K562 (cell line): ENCODE measurements at regions not wholly inside any gene's neighbourhood (a gene's known extent, or its start where the extent isn't known, plus 50 kb on each side); places are given as distances from the start of the nearest gene placed in this dataset.

Experiments used
- ADNP ChIP-seq: fragments of 200-800 bp; sonication (Bioruptor generic); IDR thresholded peaks from 2 replicates; pipeline ENCODE4 v1.6.1; 2016; ENCODE audit warnings: missing genetic modification characterization, missing compliant biosample characterization
- ARHGAP35 ChIP-seq: fragments of 450-650 bp; IDR thresholded peaks from 2 replicates; pipeline ENCODE4 v1.6.1; 2018; ENCODE audit not compliant: partially characterized antibody
- ELF4 ChIP-seq: fragments of 450-650 bp; formaldehyde crosslinking; IDR thresholded peaks from 2 replicates; pipeline ENCODE4 v1.4.0; 2022; ENCODE audit warnings: missing genetic modification characterization
- HNRNPK ChIP-seq: fragments of 200-400 bp; formaldehyde crosslinking; IDR thresholded peaks from one replicate; pipeline ENCODE4 v1.6.1; 2018; ENCODE audit warnings: mild to moderate bottlenecking, low read depth, low read length; ENCODE audit not compliant: poor library complexity, severe bottlenecking
- MCM7 ChIP-seq, 2 experiments: fragments of 450-650 bp; IDR thresholded peaks; 2 replicates each; pipeline ENCODE4 v1.6.1; 2016 to 2018
- MECOM ChIP-seq: fragments of 250-450 bp; sonication (Bioruptor Pico); IDR thresholded peaks from 2 replicates; pipeline ENCODE4 v1.8.0; 2022; ENCODE audit warnings: inconsistent platforms
- MEIS2 ChIP-seq: fragments of 450-650 bp; IDR thresholded peaks from 2 replicates; pipeline ENCODE4 v1.6.1; 2014; ENCODE audit warnings: mild to moderate bottlenecking; ENCODE audit not compliant: partially characterized antibody
- NFE2L1 ChIP-seq: fragments of 450-650 bp; IDR thresholded peaks from 2 replicates; pipeline ENCODE4 v1.6.1; 2016; ENCODE audit warnings: missing genetic modification characterization, low read depth, mild to moderate bottlenecking, missing compliant biosample characterization, moderate library complexity, borderline replicate concordance
- PTTG1 ChIP-seq: fragments of 450-650 bp; IDR thresholded peaks from 2 replicates; pipeline ENCODE4 v1.6.1; 2016; ENCODE audit warnings: low read depth, mild to moderate bottlenecking, missing genetic modification characterization, missing compliant biosample characterization
- RBM34 ChIP-seq: fragments of 200-400 bp; formaldehyde crosslinking; IDR thresholded peaks from 2 replicates; pipeline ENCODE4 v1.6.1; 2018; ENCODE audit warnings: low read length, borderline replicate concordance; ENCODE audit not compliant: insufficient read depth
- RCOR1 ChIP-seq, 2 experiments: IDR thresholded peaks; 2 replicates each; pipeline ENCODE4 v1.6.1; 2012; ENCODE audit warnings: low read depth in 2 of 2, low read length in 2 of 2, borderline replicate concordance in 1 of 2, improper control_type of control experiment in 1 of 2
- SPI1 ChIP-seq: IDR thresholded peaks from 2 replicates; pipeline ENCODE4 v1.6.1; 2011; ENCODE audit warnings: low read depth, low read length, control low read depth, borderline replicate concordance
- SREBF1 ChIP-seq: fragments of 150-350 bp; IDR thresholded peaks from 2 replicates; pipeline ENCODE4 v1.6.1; 2014; ENCODE audit warnings: antibody characterized with exemption, low read depth, low read length, borderline replicate concordance
- SUPT5H ChIP-seq: fragments of 450-650 bp; IDR thresholded peaks from 2 replicates; pipeline ENCODE4 v1.6.1; 2016
- ZKSCAN8 ChIP-seq: fragments of 200-800 bp; sonication (Bioruptor generic); IDR thresholded peaks from 2 replicates; pipeline ENCODE4 v1.6.1; 2016; ENCODE audit warnings: missing genetic modification characterization, missing compliant biosample characterization
- ZNF436 ChIP-seq: fragments of 250-450, 450-650 bp; sonication (Bioruptor Pico); formaldehyde crosslinking; IDR thresholded peaks from 2 replicates; pipeline ENCODE4 v1.7.0; 2020; ENCODE audit warnings: mild to moderate bottlenecking
- TF ChIP-seq, protein P1 (sequence below), 3 experiments: fragments of 200-800 bp in 1 of 3; sonication (Bioruptor generic) in 1 of 3; sonication (generic) in 1 of 3; formaldehyde crosslinking in 1 of 3; IDR thresholded peaks; 2 replicates each; pipeline versions ENCODE4 v1.6.1 to v1.8.0; 2016 to 2022; ENCODE audit warnings: mild to moderate bottlenecking in 2 of 3, missing compliant biosample characterization in 2 of 3, missing genetic modification characterization in 2 of 3, missing genetic modification reagents in 1 of 3
- TF ChIP-seq, protein P2 (sequence below): fragments of 450-650 bp; IDR thresholded peaks from 2 replicates; pipeline ENCODE4 v1.6.1; 2017; ENCODE audit warnings: antibody characterized with exemption, mild to moderate bottlenecking
- TF ChIP-seq, protein P3 (sequence below): sonication (generic); formaldehyde crosslinking; IDR thresholded peaks from 2 replicates; pipeline ENCODE4 v1.8.0; 2023; ENCODE audit warnings: missing genetic modification reagents, mild to moderate bottlenecking, borderline replicate concordance

DNA sequence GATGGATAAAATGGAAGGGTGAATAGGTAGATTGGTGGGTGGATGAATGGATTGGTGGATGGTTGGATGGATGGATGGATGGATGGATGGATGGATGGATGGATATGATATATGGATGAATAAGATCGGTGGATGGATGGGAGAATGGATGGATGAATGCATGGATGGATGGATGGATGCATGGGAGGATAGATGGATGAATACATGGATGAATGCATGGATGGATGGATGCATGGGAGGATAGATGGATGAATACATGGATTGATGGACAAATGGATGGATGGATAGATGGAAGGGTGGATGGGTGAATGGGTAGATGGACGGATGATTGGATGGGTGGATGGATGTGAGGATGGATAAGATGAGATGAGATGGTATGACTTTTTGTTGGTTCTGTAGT lies 95.7 kb upstream of the DUSP22 start (continued):
- TF ChIP-seq, protein P1, sequence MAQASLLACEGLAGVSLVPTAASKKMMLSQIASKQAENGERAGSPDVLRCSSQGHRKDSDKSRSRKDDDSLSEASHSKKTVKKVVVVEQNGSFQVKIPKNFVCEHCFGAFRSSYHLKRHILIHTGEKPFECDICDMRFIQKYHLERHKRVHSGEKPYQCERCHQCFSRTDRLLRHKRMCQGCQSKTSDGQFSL (CRISPR knock-in tag; IDR thresholded peaks at IDR 0.05), result no peak
- TF ChIP-seq, protein P1 (tag; IDR thresholded peaks at IDR 0.05), result no peak
- TF ChIP-seq RBM34 (no peak), ADNP (tag) (no peak), ELF4 (CRISPR knock-in tag) (peak; percentile 62; the same call in 1 of the 2 replicates), ZNF436 (CRISPR knock-in tag) (no peak), SPI1 (no peak), HNRNPK (no peak), MCM7 (IDR thresholded peaks at IDR 0.05) (0 out of 4 replicates have a peak, but pooled peaks of 1 of the 2 experiments have one; percentile 21), NFE2L1 (tag) (no peak), PTTG1 (no peak), SUPT5H (no peak), RCOR1 (IDR thresholded peaks at IDR 0.05; ENCODE audit: borderline replicate concordance in 1 of 2, low read depth in 2 of 2, low read length in 2 of 2) (no peak), MEIS2 (no peak), MECOM (no peak), ARHGAP35 (no peak), ZKSCAN8 (CRISPR knock-in tag) (no peak), SREBF1 (no peak)
- TF ChIP-seq, protein P2, sequence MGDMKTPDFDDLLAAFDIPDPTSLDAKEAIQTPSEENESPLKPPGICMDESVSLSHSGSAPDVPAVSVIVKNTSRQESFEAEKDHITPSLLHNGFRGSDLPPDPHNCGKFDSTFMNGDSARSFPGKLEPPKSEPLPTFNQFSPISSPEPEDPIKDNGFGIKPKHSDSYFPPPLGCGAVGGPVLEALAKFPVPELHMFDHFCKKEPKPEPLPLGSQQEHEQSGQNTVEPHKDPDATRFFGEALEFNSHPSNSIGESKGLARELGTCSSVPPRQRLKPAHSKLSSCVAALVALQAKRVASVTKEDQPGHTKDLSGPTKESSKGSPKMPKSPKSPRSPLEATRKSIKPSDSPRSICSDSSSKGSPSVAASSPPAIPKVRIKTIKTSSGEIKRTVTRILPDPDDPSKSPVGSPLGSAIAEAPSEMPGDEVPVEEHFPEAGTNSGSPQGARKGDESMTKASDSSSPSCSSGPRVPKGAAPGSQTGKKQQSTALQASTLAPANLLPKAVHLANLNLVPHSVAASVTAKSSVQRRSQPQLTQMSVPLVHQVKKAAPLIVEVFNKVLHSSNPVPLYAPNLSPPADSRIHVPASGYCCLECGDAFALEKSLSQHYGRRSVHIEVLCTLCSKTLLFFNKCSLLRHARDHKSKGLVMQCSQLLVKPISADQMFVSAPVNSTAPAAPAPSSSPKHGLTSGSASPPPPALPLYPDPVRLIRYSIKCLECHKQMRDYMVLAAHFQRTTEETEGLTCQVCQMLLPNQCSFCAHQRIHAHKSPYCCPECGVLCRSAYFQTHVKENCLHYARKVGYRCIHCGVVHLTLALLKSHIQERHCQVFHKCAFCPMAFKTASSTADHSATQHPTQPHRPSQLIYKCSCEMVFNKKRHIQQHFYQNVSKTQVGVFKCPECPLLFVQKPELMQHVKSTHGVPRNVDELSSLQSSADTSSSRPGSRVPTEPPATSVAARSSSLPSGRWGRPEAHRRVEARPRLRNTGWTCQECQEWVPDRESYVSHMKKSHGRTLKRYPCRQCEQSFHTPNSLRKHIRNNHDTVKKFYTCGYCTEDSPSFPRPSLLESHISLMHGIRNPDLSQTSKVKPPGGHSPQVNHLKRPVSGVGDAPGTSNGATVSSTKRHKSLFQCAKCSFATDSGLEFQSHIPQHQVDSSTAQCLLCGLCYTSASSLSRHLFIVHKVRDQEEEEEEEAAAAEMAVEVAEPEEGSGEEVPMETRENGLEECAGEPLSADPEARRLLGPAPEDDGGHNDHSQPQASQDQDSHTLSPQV, result no peak
- TF ChIP-seq, protein P3, sequence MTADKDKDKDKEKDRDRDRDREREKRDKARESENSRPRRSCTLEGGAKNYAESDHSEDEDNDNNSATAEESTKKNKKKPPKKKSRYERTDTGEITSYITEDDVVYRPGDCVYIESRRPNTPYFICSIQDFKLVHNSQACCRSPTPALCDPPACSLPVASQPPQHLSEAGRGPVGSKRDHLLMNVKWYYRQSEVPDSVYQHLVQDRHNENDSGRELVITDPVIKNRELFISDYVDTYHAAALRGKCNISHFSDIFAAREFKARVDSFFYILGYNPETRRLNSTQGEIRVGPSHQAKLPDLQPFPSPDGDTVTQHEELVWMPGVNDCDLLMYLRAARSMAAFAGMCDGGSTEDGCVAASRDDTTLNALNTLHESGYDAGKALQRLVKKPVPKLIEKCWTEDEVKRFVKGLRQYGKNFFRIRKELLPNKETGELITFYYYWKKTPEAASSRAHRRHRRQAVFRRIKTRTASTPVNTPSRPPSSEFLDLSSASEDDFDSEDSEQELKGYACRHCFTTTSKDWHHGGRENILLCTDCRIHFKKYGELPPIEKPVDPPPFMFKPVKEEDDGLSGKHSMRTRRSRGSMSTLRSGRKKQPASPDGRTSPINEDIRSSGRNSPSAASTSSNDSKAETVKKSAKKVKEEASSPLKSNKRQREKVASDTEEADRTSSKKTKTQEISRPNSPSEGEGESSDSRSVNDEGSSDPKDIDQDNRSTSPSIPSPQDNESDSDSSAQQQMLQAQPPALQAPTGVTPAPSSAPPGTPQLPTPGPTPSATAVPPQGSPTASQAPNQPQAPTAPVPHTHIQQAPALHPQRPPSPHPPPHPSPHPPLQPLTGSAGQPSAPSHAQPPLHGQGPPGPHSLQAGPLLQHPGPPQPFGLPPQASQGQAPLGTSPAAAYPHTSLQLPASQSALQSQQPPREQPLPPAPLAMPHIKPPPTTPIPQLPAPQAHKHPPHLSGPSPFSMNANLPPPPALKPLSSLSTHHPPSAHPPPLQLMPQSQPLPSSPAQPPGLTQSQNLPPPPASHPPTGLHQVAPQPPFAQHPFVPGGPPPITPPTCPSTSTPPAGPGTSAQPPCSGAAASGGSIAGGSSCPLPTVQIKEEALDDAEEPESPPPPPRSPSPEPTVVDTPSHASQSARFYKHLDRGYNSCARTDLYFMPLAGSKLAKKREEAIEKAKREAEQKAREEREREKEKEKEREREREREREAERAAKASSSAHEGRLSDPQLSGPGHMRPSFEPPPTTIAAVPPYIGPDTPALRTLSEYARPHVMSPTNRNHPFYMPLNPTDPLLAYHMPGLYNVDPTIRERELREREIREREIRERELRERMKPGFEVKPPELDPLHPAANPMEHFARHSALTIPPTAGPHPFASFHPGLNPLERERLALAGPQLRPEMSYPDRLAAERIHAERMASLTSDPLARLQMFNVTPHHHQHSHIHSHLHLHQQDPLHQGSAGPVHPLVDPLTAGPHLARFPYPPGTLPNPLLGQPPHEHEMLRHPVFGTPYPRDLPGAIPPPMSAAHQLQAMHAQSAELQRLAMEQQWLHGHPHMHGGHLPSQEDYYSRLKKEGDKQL (CRISPR knock-in tag), result no peak
